OCI-LY7 (cell line): ENCODE measurements at regions not wholly inside any gene's neighbourhood (a gene's known extent, or its start where the extent isn't known, plus 50 kb on each side); places are given as distances from the start of the nearest gene placed in this dataset.

Experiments used
- BruUV-seq: library from RNA; stranded (reverse); fragments of 400-500 nt; replicated peaks from 2 replicates; lab custom pipeline; 2021; lab: Mats Ljungman, UMichigan
- CTCF ChIA-PET: fragments of 300-600 bp; sonication (Branson Sonifier 250); formaldehyde crosslinking; loops from one replicate; lab custom pipeline; 2022; ENCODE audit warnings: antibody characterized with exemption; ENCODE audit not compliant: unreplicated experiment; lab: Charles Lee
- POLR2A ChIA-PET: fragments of 300-600 bp; sonication (Branson Sonifier 250); formaldehyde crosslinking; loops from one replicate; lab custom pipeline; 2022; ENCODE audit warnings: antibody characterized with exemption; lab: Charles Lee
- DNase-seq: peaks from one replicate; pipeline ENCODE4 v3.0.0-alpha.2; 2015; ENCODE audit warnings: low spot score
- H2AFZ ChIP-seq: fragments of 200-600 bp; sonication (generic), shearing (Covaris generic); 2 replicates; pipeline ENCODE4 v1.6.1; 2014; ENCODE audit warnings: mild to moderate bottlenecking, antibody characterized with exemption, low read length, moderate library complexity
- H3K27ac ChIP-seq: fragments of 200-600 bp; sonication (generic); 2 replicates; pipeline ENCODE4 v1.5.1; 2014; ENCODE audit warnings: mixed run types, low read depth, mild to moderate bottlenecking, moderate library complexity, low read length, inconsistent platforms; ENCODE audit not compliant: poor library complexity, severe bottlenecking
- H3K36me3 ChIP-seq: fragments of 200-600 bp; sonication (generic); 2 replicates; pipeline ENCODE4 v1.6.1; 2014; ENCODE audit warnings: mild to moderate bottlenecking, antibody characterized with exemption, low read length, moderate library complexity, mixed read lengths; ENCODE audit not compliant: insufficient read depth
- H3K4me1 ChIP-seq: fragments of 200-600 bp; sonication (generic); 2 replicates; pipeline ENCODE4 v1.5.1; 2014; ENCODE audit warnings: mild to moderate bottlenecking, low read length; ENCODE audit not compliant: insufficient read depth, poor library complexity, severe bottlenecking
- H3K4me2 ChIP-seq: fragments of 200-600 bp; sonication (generic); 2 replicates; pipeline ENCODE4 v1.6.1; 2014; ENCODE audit warnings: mild to moderate bottlenecking, low read length
- H3K4me3 ChIP-seq: fragments of 200-600 bp; sonication (generic); 2 replicates; pipeline ENCODE4 v1.5.1; 2014; ENCODE audit warnings: mild to moderate bottlenecking, low read depth, low read length; ENCODE audit not compliant: poor library complexity, severe bottlenecking
- H3K79me2 ChIP-seq: fragments of 200-600 bp; sonication (generic); 2 replicates; pipeline ENCODE4 v1.6.1; 2016; ENCODE audit warnings: low read depth, mild to moderate bottlenecking, low read length, moderate library complexity, mixed read lengths; ENCODE audit not compliant: insufficient read depth
- H3K9me2 ChIP-seq: fragments of 200-600 bp; sonication (generic); 2 replicates; pipeline ENCODE4 v1.6.1; 2016; ENCODE audit warnings: mild to moderate bottlenecking, low read length, mixed read lengths; ENCODE audit not compliant: insufficient read depth
- H3K9me3 ChIP-seq: fragments of 200-600 bp; sonication (generic); 2 replicates; pipeline ENCODE4 v1.6.1; 2014; ENCODE audit warnings: mild to moderate bottlenecking, mixed run types, low read length, mixed read lengths
- H4K20me1 ChIP-seq: fragments of 200-600 bp; sonication (generic); 2 replicates; pipeline ENCODE4 v1.6.1; 2014; ENCODE audit warnings: mild to moderate bottlenecking, antibody characterized with exemption, low read length, moderate library complexity, mixed read lengths; ENCODE audit not compliant: insufficient read depth
- CTCF ChIP-seq: fragments of 200-600 bp; sonication (generic); conservative IDR thresholded peaks from 2 replicates; pipeline ENCODE4 v1.5.1; 2014; ENCODE audit warnings: mild to moderate bottlenecking, antibody characterized with exemption, low read length, moderate library complexity, mixed read lengths
- EZH2phosphoT487 ChIP-seq: fragments of 200-600 bp; sonication (generic); IDR thresholded peaks from 2 replicates; pipeline ENCODE4 v1.6.1; 2018; ENCODE audit warnings: low read depth, borderline replicate concordance, mild to moderate bottlenecking, mixed run types, antibody characterized with exemption, low read length, moderate library complexity, mixed read lengths
- intact Hi-C: fragments of 100-400 bp; cut with micrococcal nuclease; formaldehyde crosslinking; loops from one replicate; pipeline ENCODE4 v1.10.0; 2022; ENCODE audit not compliant: unreplicated experiment

- ChIA-PET POLR2A (no interaction called here), CTCF (interaction anchor here (1.1 kb wide), 1 partner anchor 9 kb away, joined by 3 read pairs; no protein-coding TSS in a partner anchor)
- H4K20me1 ChIP-seq = no peaks in the 10 kb centered on the region
- no peak for DNase-seq
- H3K36me3 ChIP-seq = no peaks in the 10 kb centered on the region
- no peak overlapping the region for H3K4me2 ChIP-seq
- H3K4me1 ChIP-seq = no peaks in the 10 kb centered on the region
- H3K79me2 ChIP-seq = no peaks in the 10 kb centered on the region
- H3K27ac ChIP-seq = no peak overlapping the region
- BruUV-seq = no TSS peak
- H3K9me2 ChIP-seq = no peaks in the 10 kb centered on the region
- intact Hi-C loops = no loop called here
- no peak overlapping the region for H2AFZ ChIP-seq
- TF ChIP-seq CTCF (no peak), EZH2phosphoT487 (no peak)
- no peaks in the 10 kb centered on the region for H3K9me3 ChIP-seq
- no peak overlapping the region for H3K4me3 ChIP-seq
Measured at GRCh38 chr3:184489268-184489841, 72.2 kb upstream of the EPHB3 start.

GRCh38 chr3:184491011-184491576 lies 70.5 kb upstream of the EPHB3 start:
- H3K4me2 ChIP-seq = no peak overlapping the region
- no peak overlapping the region for H3K4me3 ChIP-seq
- H3K79me2 ChIP-seq = no peaks in the 10 kb centered on the region
- no peaks in the 10 kb centered on the region for H4K20me1 ChIP-seq
- H2AFZ ChIP-seq = no peak overlapping the region
- H3K27ac ChIP-seq = no peak overlapping the region
- intact Hi-C loops = no loop called here
- H3K4me1 ChIP-seq = no peaks in the 10 kb centered on the region
- DNase-seq = no peak
- no peaks in the 10 kb centered on the region for H3K36me3 ChIP-seq
- CTCF ChIA-PET = no interaction called here
- no TSS peak for BruUV-seq
- POLR2A ChIA-PET = no interaction called here
- TF ChIP-seq EZH2phosphoT487 (no peak), CTCF (no peak)
- H3K9me2 ChIP-seq = no peaks in the 10 kb centered on the region
- H3K9me3 ChIP-seq = no peaks in the 10 kb centered on the region

- Histone ChIP-seq H4K20me1 (no peaks in the 10 kb centered on the region), H3K36me3 (no peaks in the 10 kb centered on the region), H3K4me1 (no peaks in the 10 kb centered on the region), H3K4me2 (no peak overlapping the region), H3K27ac (no peak overlapping the region), H3K4me3 (no peak overlapping the region), H2AFZ (no peak overlapping the region), H3K79me2 (no peaks in the 10 kb centered on the region), H3K9me3 (no peaks in the 10 kb centered on the region), H3K9me2 (no peaks in the 10 kb centered on the region)
- TF ChIP-seq CTCF = no peak
- TF ChIP-seq EZH2phosphoT487 = no peak
- POLR2A ChIA-PET = no interaction called here
- BruUV-seq = no TSS peak
- CTCF ChIA-PET = no interaction called here
- intact Hi-C loops = no loop called here
- no peak for DNase-seq
Measured at GRCh38 chr3:184491867-184492615, 69.5 kb upstream of the EPHB3 start.
